Calu3 (cell line): ENCODE measurements at regions not wholly inside any gene's neighbourhood (a gene's known extent, or its start where the extent isn't known, plus 50 kb on each side); places are given as distances from the start of the nearest gene placed in this dataset.

ENCODE experiments used
- BruUV-seq: library from RNA; stranded (reverse); fragments of 400-500 nt; replicated peaks from 2 replicates; lab custom pipeline; 2021; lab: Mats Ljungman, UMichigan
- CTCF ChIA-PET: fragments of 300-600 bp; sonication (Branson Sonifier 250); formaldehyde crosslinking; loops from one replicate; lab custom pipeline; 2022; ENCODE audit warnings: antibody characterized with exemption; lab: Charles Lee
- DNase-seq: peaks from one replicate; pipeline ENCODE4 v3.0.0; 2022
- H3K27ac Mint-ChIP-seq: one replicate; pipeline ENCODE4 v1.8.0; 2022; ENCODE audit warnings: mixed read lengths; ENCODE audit not compliant: unreplicated experiment
- H3K27me3 Mint-ChIP-seq: one replicate; pipeline ENCODE4 v1.8.0; 2022; ENCODE audit warnings: mixed read lengths; ENCODE audit not compliant: unreplicated experiment
- H3K36me3 Mint-ChIP-seq: one replicate; pipeline ENCODE4 v1.8.0; 2022; ENCODE audit warnings: mild to moderate bottlenecking, moderate library complexity, mixed read lengths; ENCODE audit not compliant: insufficient read depth, unreplicated experiment
- H3K4me1 Mint-ChIP-seq: one replicate; pipeline ENCODE4 v1.8.0; 2022; ENCODE audit warnings: mild to moderate bottlenecking, low read depth, mixed read lengths; ENCODE audit not compliant: unreplicated experiment
- H3K4me3 Mint-ChIP-seq: one replicate; pipeline ENCODE4 v1.8.0; 2022; ENCODE audit warnings: mild to moderate bottlenecking, low read depth, moderate library complexity, mixed read lengths; ENCODE audit not compliant: unreplicated experiment
- H3K9me3 Mint-ChIP-seq: one replicate; pipeline ENCODE4 v1.8.0; 2022; ENCODE audit warnings: low read depth, mixed read lengths; ENCODE audit not compliant: unreplicated experiment
- CTCF ChIP-seq: fragments of 200-600 bp; IDR thresholded peaks from one replicate; pipeline ENCODE4 v1.8.0; 2022; ENCODE audit warnings: antibody characterized with exemption; ENCODE audit not compliant: unreplicated experiment
- intact Hi-C: fragments of 100-400 bp; cut with micrococcal nuclease; formaldehyde crosslinking; loops from one replicate; pipeline ENCODE4 v1.10.0; 2022; ENCODE audit not compliant: unreplicated experiment

GRCh38 chr10:125392609-125393008 lies 232.2 kb upstream of the CTBP2 start:
- CTCF ChIA-PET = interaction anchor here (0.6 kb wide), 1 partner anchor 33 kb away, joined by 8 read pairs; no protein-coding TSS in a partner anchor
- intact Hi-C loops = loop anchor here (10.0 kb wide), 1 partner anchor 312 kb away; no protein-coding TSS in a partner anchor
- H3K27me3 Mint-ChIP-seq = no peaks in the 10 kb centered on the region

DNA sequence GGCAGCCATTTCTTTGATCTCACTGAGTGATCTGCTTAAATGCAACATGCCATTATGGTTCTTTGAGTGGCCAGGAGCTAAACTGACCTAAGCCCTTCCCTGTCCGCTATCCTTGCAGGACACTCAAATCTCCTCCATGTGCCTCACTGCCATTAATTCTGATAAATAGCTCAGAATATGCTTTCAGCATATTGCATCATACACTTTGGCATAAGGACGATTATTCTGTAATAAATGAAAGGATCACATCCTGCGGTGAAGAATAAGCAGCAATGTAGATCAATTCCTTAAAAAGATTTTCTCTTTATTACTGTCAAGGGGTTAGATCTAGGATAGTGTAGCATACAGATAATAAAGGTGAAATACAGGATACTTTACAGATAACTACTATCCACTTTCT lies 231.8 kb upstream of the CTBP2 start:
- no TSS peak for BruUV-seq
- CTCF ChIA-PET = interaction anchor here (0.6 kb wide), 2 partner anchors 33 to 362 kb away, joined by 3 to 8 read pairs; no protein-coding TSS in a partner anchor
- no peak for TF ChIP-seq CTCF

More at GRCh38 chr10:125392609-125393008, 232.2 kb upstream of the CTBP2 start:
- Mint-ChIP-seq H3K4me3 (no peak overlapping the region), H3K9me3 (peaks cover 4% of the 10 kb centered on the region), H3K36me3 (no peaks in the 10 kb centered on the region), H3K4me1 (peaks cover 6% of the 10 kb centered on the region), H3K27ac (peak overlapping the region; percentile 61)
- DNase-seq = no peak
- TF ChIP-seq CTCF = no peak
- no TSS peak for BruUV-seq

GRCh38 chr10:125389648-125390047 lies 229.3 kb upstream of the CTBP2 start:
- no peak for DNase-seq
- intact Hi-C loops = loop anchor here (10.0 kb wide), 1 partner anchor 315 kb away; no protein-coding TSS in a partner anchor
- BruUV-seq = no TSS peak
- Mint-ChIP-seq H3K27ac (no peak overlapping the region), H3K4me3 (no peak overlapping the region), H3K4me1 (no peaks in the 10 kb centered on the region), H3K9me3 (peaks cover 4% of the 10 kb centered on the region), H3K36me3 (no peaks in the 10 kb centered on the region), H3K27me3 (no peaks in the 10 kb centered on the region)
- no peak for TF ChIP-seq CTCF
- CTCF ChIA-PET = no interaction called here

More for the DNA sequence above, 231.8 kb upstream of the CTBP2 start:
- no peak overlapping the region for H3K4me3 Mint-ChIP-seq
- peaks cover 4% of the 10 kb centered on the region for H3K9me3 Mint-ChIP-seq
- H3K27me3 Mint-ChIP-seq = no peaks in the 10 kb centered on the region
- DNase-seq = no peak
- intact Hi-C loops = loop anchor here (10.0 kb wide), 1 partner anchor 313 kb away; no protein-coding TSS in a partner anchor
- no peaks in the 10 kb centered on the region for H3K36me3 Mint-ChIP-seq
- H3K27ac Mint-ChIP-seq = peak overlapping the region; percentile 61
- peaks cover 6% of the 10 kb centered on the region for H3K4me1 Mint-ChIP-seq

- H3K4me3 Mint-ChIP-seq = no peak overlapping the region
- H3K9me3 Mint-ChIP-seq = no peaks in the 10 kb centered on the region
- no peak for TF ChIP-seq CTCF
- no TSS peak for BruUV-seq
- H3K27me3 Mint-ChIP-seq = no peaks in the 10 kb centered on the region
- CTCF ChIA-PET = no interaction called here
- DNase-seq = no peak
- H3K27ac Mint-ChIP-seq = no peak overlapping the region
- peaks cover 7% of the 10 kb centered on the region for H3K4me1 Mint-ChIP-seq
- intact Hi-C loops = loop anchor here (10.0 kb wide), 1 partner anchor 335 kb away; no protein-coding TSS in a partner anchor
- no peaks in the 10 kb centered on the region for H3K36me3 Mint-ChIP-seq
Observed at GRCh38 chr10:125379592-125379991, 219.2 kb upstream of the CTBP2 start.
